ENCODE measurements at regions not wholly inside any gene's neighbourhood (a gene's known extent, or its start where the extent isn't known, plus 50 kb on each side); places are given as distances from the start of the nearest gene placed in this dataset.

- H3K79me2 ChIP-seq (ENCODE audit: control insufficient read depth, insufficient read depth, low read length, unreplicated experiment) = no peaks in the 10 kb centered on the region
- no peak overlapping the region for H3K4me3 ChIP-seq (ENCODE audit: low read depth, low read length)
- H3K4me1 ChIP-seq (ENCODE audit: control insufficient read depth, insufficient read depth, low read length, unreplicated experiment) = no peaks in the 10 kb centered on the region
- no peaks in the 10 kb centered on the region for H3K27me3 ChIP-seq (ENCODE audit: insufficient read depth, low read length)
- H3K36me3 ChIP-seq (ENCODE audit: insufficient read depth, low read length) = no peaks in the 10 kb centered on the region
- H2AFZ ChIP-seq (ENCODE audit: low read length, unreplicated experiment) = no peak overlapping the region
- no peak overlapping the region for H3K27ac ChIP-seq (ENCODE audit: low read depth, low read length)
These were observed 102.1 kb upstream of the NUDT4 start for GRCh38 chr12:93275589-93275988.

GRCh38 chr12:93279565-93280412 is 97.9 kb upstream of the NUDT4 start:
- H2AFZ ChIP-seq (ENCODE audit: low read length, unreplicated experiment) = no peak overlapping the region
- H3K79me2 ChIP-seq (ENCODE audit: control insufficient read depth, insufficient read depth, low read length, unreplicated experiment) = no peaks in the 10 kb centered on the region
- no peaks in the 10 kb centered on the region for H3K27me3 ChIP-seq (ENCODE audit: insufficient read depth, low read length)
- no peaks in the 10 kb centered on the region for H3K4me1 ChIP-seq (ENCODE audit: control insufficient read depth, insufficient read depth, low read length, unreplicated experiment)
- H3K27ac ChIP-seq (ENCODE audit: low read depth, low read length) = no peak overlapping the region
- no peaks in the 10 kb centered on the region for H3K36me3 ChIP-seq (ENCODE audit: insufficient read depth, low read length)
- no peak overlapping the region for H3K4me3 ChIP-seq (ENCODE audit: low read depth, low read length)

- Histone ChIP-seq H2AFZ (ENCODE audit: low read length, unreplicated experiment) (no peak overlapping the region), H3K36me3 (ENCODE audit: insufficient read depth, low read length) (no peaks in the 10 kb centered on the region), H3K4me3 (ENCODE audit: low read depth, low read length) (no peak overlapping the region), H3K27me3 (ENCODE audit: insufficient read depth, low read length) (no peaks in the 10 kb centered on the region), H3K4me1 (ENCODE audit: control insufficient read depth, insufficient read depth, low read length, unreplicated experiment) (no peaks in the 10 kb centered on the region), H3K27ac (ENCODE audit: low read depth, low read length) (no peak overlapping the region), H3K79me2 (ENCODE audit: control insufficient read depth, insufficient read depth, low read length, unreplicated experiment) (no peaks in the 10 kb centered on the region)
These were observed 90.6 kb upstream of the NUDT4 start for GRCh38 chr12:93287149-93287548.

GRCh38 chr12:93288626-93289025 is 89.1 kb upstream of the NUDT4 start:
- Histone ChIP-seq H3K36me3 (ENCODE audit: insufficient read depth, low read length) (no peaks in the 10 kb centered on the region), H3K79me2 (ENCODE audit: control insufficient read depth, insufficient read depth, low read length, unreplicated experiment) (no peaks in the 10 kb centered on the region), H2AFZ (ENCODE audit: low read length, unreplicated experiment) (no peak overlapping the region), H3K27me3 (ENCODE audit: insufficient read depth, low read length) (no peaks in the 10 kb centered on the region), H3K4me3 (ENCODE audit: low read depth, low read length) (no peak overlapping the region), H3K27ac (ENCODE audit: low read depth, low read length) (no peak overlapping the region), H3K4me1 (ENCODE audit: control insufficient read depth, insufficient read depth, low read length, unreplicated experiment) (peaks cover 2% of the 10 kb centered on the region)

- Histone ChIP-seq H3K27ac (ENCODE audit: low read depth, low read length) (no peak overlapping the region), H3K79me2 (ENCODE audit: control insufficient read depth, insufficient read depth, low read length, unreplicated experiment) (no peaks in the 10 kb centered on the region), H3K4me3 (ENCODE audit: low read depth, low read length) (no peak overlapping the region), H3K4me1 (ENCODE audit: control insufficient read depth, insufficient read depth, low read length, unreplicated experiment) (peaks cover 2% of the 10 kb centered on the region), H3K27me3 (ENCODE audit: insufficient read depth, low read length) (no peaks in the 10 kb centered on the region), H3K36me3 (ENCODE audit: insufficient read depth, low read length) (no peaks in the 10 kb centered on the region), H2AFZ (ENCODE audit: low read length, unreplicated experiment) (no peak overlapping the region)
These were observed 87.3 kb upstream of the NUDT4 start for GRCh38 chr12:93290391-93290790.

- Histone ChIP-seq H3K27me3 (ENCODE audit: insufficient read depth, low read length) (no peaks in the 10 kb centered on the region), H2AFZ (ENCODE audit: low read length, unreplicated experiment) (no peak overlapping the region), H3K79me2 (ENCODE audit: control insufficient read depth, insufficient read depth, low read length, unreplicated experiment) (no peaks in the 10 kb centered on the region), H3K27ac (ENCODE audit: low read depth, low read length) (no peak overlapping the region), H3K4me3 (ENCODE audit: low read depth, low read length) (no peak overlapping the region), H3K4me1 (ENCODE audit: control insufficient read depth, insufficient read depth, low read length, unreplicated experiment) (peaks cover 2% of the 10 kb centered on the region), H3K36me3 (ENCODE audit: insufficient read depth, low read length) (no peaks in the 10 kb centered on the region)
These were observed 85.5 kb upstream of the NUDT4 start for GRCh38 chr12:93292213-93292612.

GRCh38 chr12:93292731-93293566 is 84.8 kb upstream of the NUDT4 start:
- no peak overlapping the region for H2AFZ ChIP-seq (ENCODE audit: low read length, unreplicated experiment)
- H3K4me1 ChIP-seq (ENCODE audit: control insufficient read depth, insufficient read depth, low read length, unreplicated experiment) = peaks cover 2% of the 10 kb centered on the region
- H3K4me3 ChIP-seq (ENCODE audit: low read depth, low read length) = no peak overlapping the region
- H3K79me2 ChIP-seq (ENCODE audit: control insufficient read depth, insufficient read depth, low read length, unreplicated experiment) = no peaks in the 10 kb centered on the region
- no peaks in the 10 kb centered on the region for H3K27me3 ChIP-seq (ENCODE audit: insufficient read depth, low read length)
- H3K36me3 ChIP-seq (ENCODE audit: insufficient read depth, low read length) = no peaks in the 10 kb centered on the region
- no peak overlapping the region for H3K27ac ChIP-seq (ENCODE audit: low read depth, low read length)

GRCh38 chr12:93297032-93297431 is 80.7 kb upstream of the NUDT4 start:
- Histone ChIP-seq H3K27ac (ENCODE audit: low read depth, low read length) (no peak overlapping the region), H3K27me3 (ENCODE audit: insufficient read depth, low read length) (no peaks in the 10 kb centered on the region), H3K36me3 (ENCODE audit: insufficient read depth, low read length) (no peaks in the 10 kb centered on the region), H2AFZ (ENCODE audit: low read length, unreplicated experiment) (no peak overlapping the region), H3K4me1 (ENCODE audit: control insufficient read depth, insufficient read depth, low read length, unreplicated experiment) (peaks cover 2% of the 10 kb centered on the region), H3K79me2 (ENCODE audit: control insufficient read depth, insufficient read depth, low read length, unreplicated experiment) (no peaks in the 10 kb centered on the region), H3K4me3 (ENCODE audit: low read depth, low read length) (no peak overlapping the region)

- no peaks in the 10 kb centered on the region for H3K27me3 ChIP-seq (ENCODE audit: insufficient read depth, low read length)
- H3K4me3 ChIP-seq (ENCODE audit: low read depth, low read length) = no peak overlapping the region
- no peak overlapping the region for H3K27ac ChIP-seq (ENCODE audit: low read depth, low read length)
- H3K36me3 ChIP-seq (ENCODE audit: insufficient read depth, low read length) = no peaks in the 10 kb centered on the region
- no peak overlapping the region for H2AFZ ChIP-seq (ENCODE audit: low read length, unreplicated experiment)
- peaks cover 2% of the 10 kb centered on the region for H3K4me1 ChIP-seq (ENCODE audit: control insufficient read depth, insufficient read depth, low read length, unreplicated experiment)
- H3K79me2 ChIP-seq (ENCODE audit: control insufficient read depth, insufficient read depth, low read length, unreplicated experiment) = no peaks in the 10 kb centered on the region
These were observed 80.2 kb upstream of the NUDT4 start for GRCh38 chr12:93297536-93297935.

GRCh38 chr12:93299262-93299846 is 78.4 kb upstream of the NUDT4 start:
- Histone ChIP-seq H3K79me2 (ENCODE audit: control insufficient read depth, insufficient read depth, low read length, unreplicated experiment) (no peaks in the 10 kb centered on the region), H3K4me3 (ENCODE audit: low read depth, low read length) (no peak overlapping the region), H3K36me3 (ENCODE audit: insufficient read depth, low read length) (no peaks in the 10 kb centered on the region), H2AFZ (ENCODE audit: low read length, unreplicated experiment) (no peak overlapping the region), H3K4me1 (ENCODE audit: control insufficient read depth, insufficient read depth, low read length, unreplicated experiment) (no peaks in the 10 kb centered on the region), H3K27ac (ENCODE audit: low read depth, low read length) (no peak overlapping the region), H3K27me3 (ENCODE audit: insufficient read depth, low read length) (no peaks in the 10 kb centered on the region)
